ENCODE measurements at regions not wholly inside any gene's neighbourhood (a gene's known extent, or its start where the extent isn't known, plus 50 kb on each side); places are given as distances from the start of the nearest gene placed in this dataset.

- H3K27ac Mint-ChIP-seq, result no peak overlapping the region
- H3K36me3 Mint-ChIP-seq, result no peaks in the 10 kb centered on the region
- H3K4me3 Mint-ChIP-seq, result no peak overlapping the region
- DNase-seq, result no peak
- no peaks in the 10 kb centered on the region for H3K4me1 Mint-ChIP-seq
- H3K9me3 Mint-ChIP-seq, result peaks cover 0 to 1% (median 0%) of the 10 kb centered on the region in 6 donors
- peaks cover 0 to 2% (median 1%) of the 10 kb centered on the region in 3 donors for H3K27me3 Mint-ChIP-seq (ENCODE audit: low read depth in 3 of 3)
Measured at GRCh38 chr16:55007504-55007903, 76.8 kb downstream of the IRX5 start.

- DNase-seq, result no peak
- Mint-ChIP-seq H3K27me3 (ENCODE audit: low read depth in 3 of 3) (peaks cover 0 to 2% (median 1%) of the 10 kb centered on the region in 3 donors), H3K36me3 (no peaks in the 10 kb centered on the region)
Measured at GRCh38 chr16:55008836-55009510, 78.3 kb downstream of the IRX5 start.

GRCh38 chr16:55009581-55009980, 78.9 kb downstream of the IRX5 start:
- H3K36me3 Mint-ChIP-seq, result no peaks in the 10 kb centered on the region
- H3K27ac Mint-ChIP-seq, result no peak overlapping the region
- DNase-seq, result no peak
- H3K4me3 Mint-ChIP-seq, result no peak overlapping the region
- H3K9me3 Mint-ChIP-seq, result peaks cover 0 to 1% (median 0%) of the 10 kb centered on the region in 6 donors
- H3K4me1 Mint-ChIP-seq, result no peaks in the 10 kb centered on the region
- peaks cover 0 to 2% (median 0%) of the 10 kb centered on the region in 3 donors for H3K27me3 Mint-ChIP-seq (ENCODE audit: low read depth in 3 of 3)

More at GRCh38 chr16:55008836-55009510, 78.3 kb downstream of the IRX5 start:
- no peaks in the 10 kb centered on the region for H3K4me1 Mint-ChIP-seq
- no peak overlapping the region for H3K27ac Mint-ChIP-seq
- peaks cover 0 to 1% (median 0%) of the 10 kb centered on the region in 6 donors for H3K9me3 Mint-ChIP-seq
- H3K4me3 Mint-ChIP-seq, result no peak overlapping the region

GRCh38 chr16:55010492-55011160, 80.0 kb downstream of the IRX5 start:
- Mint-ChIP-seq H3K9me3 (peaks cover 0 to 1% (median 0%) of the 10 kb centered on the region in 6 donors), H3K4me1 (no peaks in the 10 kb centered on the region), H3K27me3 (ENCODE audit: low read depth in 3 of 3) (peaks cover 0 to 2% (median 0%) of the 10 kb centered on the region in 3 donors), H3K27ac (no peak overlapping the region), H3K4me3 (no peak overlapping the region), H3K36me3 (no peaks in the 10 kb centered on the region)
- no peak for DNase-seq

- no peak for DNase-seq
- Mint-ChIP-seq H3K27me3 (ENCODE audit: low read depth in 3 of 3) (peaks cover 0 to 2% (median 0%) of the 10 kb centered on the region in 3 donors), H3K4me1 (no peaks in the 10 kb centered on the region), H3K36me3 (no peaks in the 10 kb centered on the region), H3K9me3 (peaks cover 0 to 1% (median 0%) of the 10 kb centered on the region in 6 donors), H3K27ac (no peak overlapping the region), H3K4me3 (no peak overlapping the region)
Measured at GRCh38 chr16:55012362-55012761, 81.7 kb downstream of the IRX5 start.

GRCh38 chr16:55012793-55013192, 82.1 kb downstream of the IRX5 start:
- H3K4me3 Mint-ChIP-seq, result no peak overlapping the region
- peaks cover 0 to 2% (median 0%) of the 10 kb centered on the region in 3 donors for H3K27me3 Mint-ChIP-seq (ENCODE audit: low read depth in 3 of 3)

GRCh38 chr16:55014022-55014421, 83.4 kb downstream of the IRX5 start:
- no peaks in the 10 kb centered on the region for H3K4me1 Mint-ChIP-seq
- DNase-seq, result no peak
- no peak overlapping the region for H3K27ac Mint-ChIP-seq
- H3K9me3 Mint-ChIP-seq, result peaks cover 0 to 1% (median 0%) of the 10 kb centered on the region in 6 donors
- H3K27me3 Mint-ChIP-seq (ENCODE audit: low read depth in 3 of 3), result peaks cover 0 to 2% (median 0%) of the 10 kb centered on the region in 3 donors
- no peaks in the 10 kb centered on the region for H3K36me3 Mint-ChIP-seq
- H3K4me3 Mint-ChIP-seq, result no peak overlapping the region

More at GRCh38 chr16:55012793-55013192, 82.1 kb downstream of the IRX5 start:
- no peak for DNase-seq
- Mint-ChIP-seq H3K9me3 (peaks cover 0 to 1% (median 0%) of the 10 kb centered on the region in 6 donors), H3K27ac (no peak overlapping the region), H3K36me3 (no peaks in the 10 kb centered on the region), H3K4me1 (no peaks in the 10 kb centered on the region)

GRCh38 chr16:55015181-55015913, 84.7 kb downstream of the IRX5 start:
- no peak for DNase-seq
- no peaks in the 10 kb centered on the region for H3K4me1 Mint-ChIP-seq
- peaks cover 0 to 3% (median 0%) of the 10 kb centered on the region in 6 donors for H3K9me3 Mint-ChIP-seq
- H3K27me3 Mint-ChIP-seq (ENCODE audit: low read depth in 3 of 3), result peaks cover 0 to 2% (median 0%) of the 10 kb centered on the region in 3 donors
- no peak overlapping the region for H3K27ac Mint-ChIP-seq
- no peaks in the 10 kb centered on the region for H3K36me3 Mint-ChIP-seq
- H3K4me3 Mint-ChIP-seq, result no peak overlapping the region

GRCh38 chr16:55016515-55016914, 85.8 kb downstream of the IRX5 start:
- Mint-ChIP-seq H3K4me3 (no peak overlapping the region), H3K36me3 (no peaks in the 10 kb centered on the region), H3K27me3 (ENCODE audit: low read depth in 3 of 3) (peaks cover 1 to 4% (median 2%) of the 10 kb centered on the region in 3 donors), H3K4me1 (no peaks in the 10 kb centered on the region), H3K27ac (no peak overlapping the region), H3K9me3 (peaks cover 0 to 5% (median 0%) of the 10 kb centered on the region in 6 donors)
- no peak for DNase-seq

- no peak for DNase-seq
- Mint-ChIP-seq H3K27ac (no peak overlapping the region), H3K4me3 (no peak overlapping the region), H3K4me1 (no peaks in the 10 kb centered on the region), H3K36me3 (no peaks in the 10 kb centered on the region), H3K27me3 (ENCODE audit: low read depth in 3 of 3) (peaks cover 2 to 4% (median 3%) of the 10 kb centered on the region in 3 donors), H3K9me3 (peaks cover 0 to 4% (median 0%) of the 10 kb centered on the region in 6 donors)
Measured at GRCh38 chr16:55017321-55017720, 86.7 kb downstream of the IRX5 start.

- Mint-ChIP-seq H3K4me3 (no peak overlapping the region), H3K9me3 (peaks cover 0 to 4% (median 0%) of the 10 kb centered on the region in 6 donors), H3K27ac (no peak overlapping the region), H3K27me3 (ENCODE audit: low read depth in 3 of 3) (peaks cover 4 to 6% (median 5%) of the 10 kb centered on the region in 3 donors), H3K4me1 (no peaks in the 10 kb centered on the region), H3K36me3 (no peaks in the 10 kb centered on the region)
- no peak for DNase-seq
Measured at GRCh38 chr16:55018881-55019280, 88.2 kb downstream of the IRX5 start.

GRCh38 chr16:55019419-55020131, 88.9 kb downstream of the IRX5 start:
- Mint-ChIP-seq H3K27ac (no peak overlapping the region), H3K27me3 (ENCODE audit: low read depth in 3 of 3) (peaks cover 4 to 9% (median 6%) of the 10 kb centered on the region in 3 donors), H3K9me3 (peaks cover 0 to 4% (median 0%) of the 10 kb centered on the region in 6 donors), H3K36me3 (no peaks in the 10 kb centered on the region), H3K4me3 (no peak overlapping the region), H3K4me1 (no peaks in the 10 kb centered on the region)
- no peak for DNase-seq

All from immature natural killer cell (primary cell).